HG02623 (cell line): ENCODE measurements at regions not wholly inside any gene's neighbourhood (a gene's known extent, or its start where the extent isn't known, plus 50 kb on each side); places are given as distances from the start of the nearest gene placed in this dataset.

Experiments
- ATAC-seq: cut with Tn5 transposase; IDR thresholded peaks from one replicate; pipeline ENCODE4 v1.9.1; 2021; ENCODE audit warnings: moderate library complexity; ENCODE audit not compliant: unreplicated experiment

- no peak for ATAC-seq
These were observed 388.9 kb downstream of the SH3GL2 start for GRCh38 chr9:17967731-17968130.

DNA sequence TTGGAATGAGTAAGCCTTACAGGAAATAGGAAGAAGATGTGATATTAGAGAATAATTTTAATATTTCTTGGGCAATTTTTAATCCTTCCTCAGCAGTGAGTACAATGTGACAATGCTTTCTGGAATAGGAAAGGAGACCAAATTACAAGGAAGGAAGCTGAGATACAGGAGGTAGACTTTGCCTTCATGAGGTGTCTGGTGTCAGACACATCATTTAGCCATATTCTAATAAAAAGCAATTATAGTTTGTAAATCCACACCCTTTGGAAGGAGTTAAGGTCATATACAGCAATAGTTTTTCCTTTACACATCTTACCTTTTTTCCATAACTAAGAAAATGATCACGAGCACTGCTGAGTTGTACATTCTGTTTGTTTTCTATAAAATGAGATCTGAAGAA lies 390.4 kb downstream of the SH3GL2 start:
- no peak for ATAC-seq

DNA sequence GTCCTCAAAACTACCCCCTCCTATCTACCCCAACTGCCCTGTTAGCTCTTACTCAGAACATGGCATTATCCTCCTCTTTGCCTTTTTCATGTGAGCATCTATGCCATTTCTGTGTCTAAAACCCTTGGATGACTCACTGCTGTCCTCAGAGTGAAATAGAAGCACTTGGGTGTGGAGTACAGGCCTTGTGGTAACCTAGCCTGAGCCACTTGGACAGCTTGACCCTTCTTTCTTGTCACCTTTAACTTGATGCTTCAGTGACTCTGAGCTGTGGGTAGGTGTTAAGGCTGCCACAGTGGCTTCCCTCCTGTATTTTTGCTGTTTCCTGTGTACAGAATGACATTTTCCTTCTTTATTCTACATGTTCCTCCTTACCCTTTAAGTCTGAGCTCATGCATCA lies 391.4 kb downstream of the SH3GL2 start:
- ATAC-seq, result no peak

- no peak for ATAC-seq
These were observed 399.9 kb downstream of the SH3GL2 start for GRCh38 chr9:17978773-17979172.

- ATAC-seq, result no peak
These were observed 407.7 kb downstream of the SH3GL2 start for GRCh38 chr9:17986595-17986994.

DNA sequence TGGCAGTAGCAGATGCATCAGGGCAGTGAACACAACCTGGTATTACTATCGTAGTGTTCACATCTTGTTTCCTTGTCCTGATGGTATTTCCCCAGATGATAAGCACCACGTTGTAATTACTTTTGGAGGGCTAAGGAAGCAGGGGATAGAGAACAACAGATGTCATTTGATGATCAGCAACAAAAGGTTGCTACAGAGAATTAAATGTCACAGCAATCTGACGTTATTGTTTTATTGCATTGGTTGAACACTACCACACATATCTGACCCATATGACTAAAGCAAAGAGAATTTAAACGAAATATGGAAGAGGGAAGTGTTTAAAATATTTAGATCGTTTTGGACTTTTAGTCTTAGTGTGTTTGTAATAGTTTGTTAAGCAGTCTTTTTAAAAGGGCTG lies 408.3 kb downstream of the SH3GL2 start:
- ATAC-seq, result no peak

DNA sequence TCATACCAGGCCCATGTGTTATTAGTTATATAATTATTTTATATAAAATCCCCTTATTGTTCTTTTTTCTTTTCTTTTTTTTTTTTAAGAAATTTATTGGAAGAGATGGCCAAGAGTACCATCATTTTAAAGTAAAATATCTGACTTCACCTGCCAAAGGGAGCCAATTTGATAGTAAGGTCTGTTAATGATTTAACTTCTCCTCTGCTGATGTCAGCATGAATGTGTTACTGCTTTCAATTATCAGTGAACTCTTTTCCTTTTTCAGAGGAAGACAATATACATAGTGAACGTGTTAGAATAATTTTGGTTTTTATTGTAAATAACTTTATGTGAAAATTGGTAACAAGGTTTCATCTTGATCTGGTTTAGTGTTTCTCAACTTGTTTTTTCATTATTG lies 409.6 kb downstream of the SH3GL2 start:
- no peak for ATAC-seq

DNA sequence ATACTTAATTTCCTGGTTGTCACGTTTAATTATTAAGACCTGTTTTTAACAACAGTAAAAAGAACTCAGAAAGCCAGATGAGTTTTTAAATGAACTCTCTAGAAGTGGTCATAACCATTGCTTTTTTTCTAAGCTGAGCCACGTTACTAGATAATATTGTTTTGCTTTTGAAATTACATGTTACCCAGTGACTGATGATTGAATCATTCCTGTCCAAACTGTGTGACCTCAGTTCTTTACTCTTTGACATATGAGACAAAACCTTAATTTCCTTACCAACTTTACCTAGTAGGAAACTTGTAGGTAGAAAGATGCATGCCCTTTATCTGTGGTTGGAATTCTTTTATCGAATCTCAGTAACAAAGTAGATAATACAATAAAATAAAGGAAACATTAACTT lies 411.7 kb downstream of the SH3GL2 start:
- no peak for ATAC-seq

GRCh38 chr9:17993024-17993423 lies 414.2 kb downstream of the SH3GL2 start:
- no peak for ATAC-seq

DNA sequence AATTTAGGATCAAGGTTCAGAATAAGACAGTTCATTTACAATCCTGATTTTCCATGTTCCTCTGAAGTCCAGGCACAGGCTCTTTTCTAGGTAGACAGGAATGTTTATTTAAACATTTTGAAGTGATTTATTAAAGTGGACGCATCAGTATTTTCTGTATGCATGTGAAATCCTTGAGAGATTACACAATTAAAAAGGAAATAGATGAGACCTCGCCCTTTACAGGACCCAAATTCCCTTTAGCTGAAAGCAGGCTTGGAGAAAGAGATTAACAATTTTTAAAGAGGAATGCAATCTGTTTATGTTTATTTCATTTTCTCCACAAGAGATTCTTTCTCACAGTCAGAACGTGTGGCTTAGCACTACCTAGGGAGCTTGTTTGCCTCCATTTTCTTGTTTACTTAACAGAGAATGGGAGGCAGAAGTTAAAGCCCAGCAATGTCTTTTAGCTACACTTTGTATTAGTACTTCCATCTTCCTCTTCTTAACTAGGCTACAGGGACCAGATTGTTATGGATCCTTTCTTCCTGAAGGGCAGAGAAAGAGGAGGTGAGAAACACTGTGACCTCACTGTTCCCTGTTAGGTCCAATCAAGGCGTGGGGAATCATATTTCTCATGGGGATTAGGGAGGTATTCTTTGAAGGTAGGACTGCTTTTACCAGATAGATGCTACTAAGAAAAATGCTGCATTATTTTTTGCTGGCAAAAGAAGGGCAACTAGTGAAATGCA lies 416.0 kb downstream of the SH3GL2 start:
- no peak for ATAC-seq

GRCh38 chr9:17996728-17997127 lies 417.9 kb downstream of the SH3GL2 start:
- no peak for ATAC-seq

- no peak for ATAC-seq
These were observed 424.0 kb downstream of the SH3GL2 start for GRCh38 chr9:18002718-18003438.

DNA sequence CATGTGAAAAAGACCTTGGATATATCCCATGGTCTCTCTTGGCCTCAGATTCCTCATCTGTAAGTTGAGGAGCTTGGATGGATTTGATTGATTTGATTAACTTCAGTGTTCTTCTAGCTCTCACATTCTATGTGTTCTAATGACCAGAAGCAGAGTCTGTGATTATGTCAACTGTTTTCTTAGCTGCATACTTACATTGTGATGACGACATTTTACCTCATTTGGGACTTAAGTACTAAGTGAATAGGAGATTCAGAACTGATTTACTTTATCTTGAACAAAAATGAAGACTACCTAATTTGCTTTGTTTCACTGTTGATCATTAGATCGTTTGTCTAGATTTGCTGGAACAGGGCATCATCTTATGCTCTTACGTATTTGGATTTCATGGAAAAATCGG lies 427.7 kb downstream of the SH3GL2 start:
- no peak for ATAC-seq

DNA sequence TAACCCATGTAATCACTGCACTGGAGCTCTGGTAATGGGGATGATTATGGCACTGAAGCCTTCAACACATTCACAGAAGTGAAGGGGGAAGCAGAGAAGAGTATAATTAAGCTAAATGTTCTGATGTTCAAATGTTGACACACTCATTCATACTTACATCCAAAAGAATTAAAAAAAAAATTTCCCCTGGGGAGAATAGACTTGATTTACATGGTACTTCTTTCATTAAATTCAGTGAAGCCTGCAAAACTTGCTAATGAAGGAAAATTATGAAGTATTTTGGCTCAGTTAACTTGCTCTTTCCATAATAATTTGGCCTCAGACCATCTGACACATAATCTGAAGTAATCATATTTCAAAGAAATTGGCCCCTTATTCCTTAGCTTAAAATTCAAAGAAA lies 428.8 kb downstream of the SH3GL2 start:
- no peak for ATAC-seq

DNA sequence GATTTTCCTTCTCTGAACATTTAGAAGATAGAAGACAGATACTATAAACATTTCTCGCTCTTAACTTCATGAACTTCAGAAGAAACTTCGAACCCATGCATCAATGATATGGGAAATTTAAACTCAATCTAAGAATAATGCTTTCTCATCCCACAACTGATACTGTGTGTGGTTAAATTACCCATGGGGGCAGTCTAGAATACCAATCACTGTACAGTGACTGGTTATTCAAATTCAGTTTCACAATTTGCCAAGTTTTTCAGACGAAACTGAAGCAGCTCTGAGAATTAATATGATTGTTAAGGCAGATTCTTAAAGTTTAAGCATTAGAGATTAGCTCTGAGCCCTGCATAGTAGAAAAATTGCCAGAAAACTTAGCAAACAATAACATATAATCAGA lies 431.0 kb downstream of the SH3GL2 start:
- ATAC-seq, result no peak

- no peak for ATAC-seq
These were observed 431.6 kb downstream of the SH3GL2 start for GRCh38 chr9:18010492-18010891.

DNA sequence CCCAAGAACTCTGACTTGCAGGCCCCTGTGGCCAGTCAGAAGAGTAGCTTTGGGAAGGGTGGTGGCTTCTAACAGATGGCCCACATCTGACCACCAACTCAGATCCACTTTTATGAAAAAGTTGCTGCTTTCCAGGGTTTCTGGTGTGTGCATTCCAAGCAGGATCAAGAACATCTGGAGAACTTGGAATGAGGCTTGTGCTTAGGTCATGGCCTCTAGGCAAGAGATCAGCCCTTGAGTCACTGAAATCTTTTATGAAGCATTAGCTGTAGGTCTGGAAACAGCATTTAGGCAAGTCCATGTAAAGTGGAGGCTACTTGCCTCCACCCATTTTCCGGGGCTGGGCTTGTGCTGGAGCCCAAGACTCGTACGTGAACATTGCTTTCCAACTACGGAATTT lies 433.3 kb downstream of the SH3GL2 start:
- no peak for ATAC-seq

- no peak for ATAC-seq
These were observed 435.7 kb downstream of the SH3GL2 start for GRCh38 chr9:18014556-18014955.

DNA sequence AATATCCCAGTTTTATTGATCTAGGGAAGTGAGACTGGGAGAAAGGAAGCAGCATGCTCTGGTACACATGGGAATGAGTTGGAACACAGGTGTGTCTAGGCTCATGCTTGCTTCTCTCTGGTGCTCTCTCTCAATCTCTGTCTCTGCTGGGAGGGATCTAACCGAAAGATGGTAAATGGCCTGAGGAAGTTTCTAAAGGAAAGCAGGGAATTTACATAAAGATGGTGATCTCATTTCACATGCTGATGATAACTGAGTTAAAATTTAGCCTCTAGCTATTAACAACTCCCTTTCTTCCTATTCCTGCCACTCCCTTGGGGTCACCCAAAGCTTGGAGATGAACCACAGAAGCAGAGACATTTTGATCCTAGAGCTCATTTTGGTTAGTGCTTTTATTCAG lies 436.2 kb downstream of the SH3GL2 start:
- ATAC-seq, result no peak

DNA sequence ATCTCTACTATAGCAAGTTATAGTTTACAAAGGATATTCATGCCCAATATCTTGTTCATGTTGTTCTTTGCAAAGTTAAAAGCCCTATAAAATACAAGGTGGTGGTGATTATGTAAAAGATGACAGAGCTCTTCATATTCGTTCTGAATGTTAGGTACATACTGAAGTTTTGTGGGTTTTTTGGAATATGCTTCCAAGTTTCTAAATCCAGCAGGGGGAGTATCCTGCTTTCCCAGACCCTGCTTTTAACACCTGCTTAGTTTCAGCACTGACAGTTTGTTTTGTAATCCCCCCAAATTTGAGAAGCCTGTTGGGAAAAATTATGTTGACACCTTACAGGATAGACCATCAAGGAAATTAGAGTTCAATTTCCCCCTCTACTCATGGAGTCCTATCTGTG lies 438.3 kb downstream of the SH3GL2 start:
- no peak for ATAC-seq

GRCh38 chr9:18018221-18018620 lies 439.4 kb downstream of the SH3GL2 start:
- no peak for ATAC-seq

GRCh38 chr9:18018661-18019060 lies 439.8 kb downstream of the SH3GL2 start:
- ATAC-seq, result no peak
